Body of pancreas (tissue), 4 donors: ENCODE measurements at regions not wholly inside any gene's neighbourhood (a gene's known extent, or its start where the extent isn't known, plus 50 kb on each side); places are given as distances from the start of the nearest gene placed in this dataset.

Experiments used
- ATAC-seq: fragments of 150-250 bp; one replicate; pipeline ENCODE4 v1.9.1; 2016
- DNase-seq, 4 donors: peaks; one replicate each; pipeline ENCODE4 v3.0.0-alpha.2; 2019
- H3K27ac ChIP-seq, 4 donors: fragments of 200-600 bp; sonication (generic); 1 replicate in 3 of 4; 2 replicates in 1 of 4; pipeline versions ENCODE4 v1.5.1 to v1.6.1; 2016 to 2019; ENCODE audit warnings: mild to moderate bottlenecking in 1 of 4, mixed read lengths in 1 of 4, moderate library complexity in 1 of 4
- H3K27me3 ChIP-seq, 2 donors: fragments of 200-600 bp; sonication (generic); one replicate each; pipeline ENCODE4 v1.6.0; 2016; ENCODE audit warnings: mild to moderate bottlenecking in 1 of 2
- H3K36me3 ChIP-seq, 2 donors: fragments of 200-600 bp; sonication (generic); replicated peaks in 1 of 2; 2 replicates each; pipeline ENCODE4 v1.5.1; 2016; ENCODE audit warnings: low read depth in 2 of 2; ENCODE audit not compliant: insufficient read depth in 1 of 2
- H3K4me1 ChIP-seq: fragments of 200-600 bp; sonication (generic); one replicate; pipeline ENCODE4 v1.6.0; 2016
- H3K4me3 ChIP-seq, 2 donors: fragments of 200-600 bp; sonication (generic); 1 replicate in 1 of 2; 2 replicates in 1 of 2; pipeline ENCODE4 v1.5.1; 2016 to 2019
- H3K9me3 ChIP-seq, 3 donors: fragments of 200-600 bp; sonication (generic); 1 replicate in 2 of 3; 2 replicates in 1 of 3; pipeline ENCODE4 v1.5.1; 2016
- POLR2A ChIP-seq, 3 donors: fragments of 450-650 bp; IDR thresholded peaks; one replicate each; pipeline ENCODE4 v1.6.1; 2016; ENCODE audit warnings: antibody characterized with exemption in 3 of 3, mild to moderate bottlenecking in 2 of 3
- WGBS, 2 donors: methylation state at CpG; one replicate each; pipeline ENCODE4 v1.1.5; 2017; 5-methylcytosine and 5-hydroxymethylcytosine counted together
- intact Hi-C: fragments of 100-400 bp; cut with DNase I; formaldehyde crosslinking; loops from one replicate; pipeline ENCODE4 v1.15.1; 2023
- TF ChIP-seq, protein P1 (sequence below), 7 experiments: fragments of 450-650 bp in 4 of 7; fragments of 200-600 bp in 3 of 7; sonication (generic) in 3 of 7; IDR thresholded peaks; one replicate each; pipeline ENCODE4 v1.5.1; 2016 to 2019; ENCODE audit warnings: antibody characterized with exemption in 7 of 7

DNA sequence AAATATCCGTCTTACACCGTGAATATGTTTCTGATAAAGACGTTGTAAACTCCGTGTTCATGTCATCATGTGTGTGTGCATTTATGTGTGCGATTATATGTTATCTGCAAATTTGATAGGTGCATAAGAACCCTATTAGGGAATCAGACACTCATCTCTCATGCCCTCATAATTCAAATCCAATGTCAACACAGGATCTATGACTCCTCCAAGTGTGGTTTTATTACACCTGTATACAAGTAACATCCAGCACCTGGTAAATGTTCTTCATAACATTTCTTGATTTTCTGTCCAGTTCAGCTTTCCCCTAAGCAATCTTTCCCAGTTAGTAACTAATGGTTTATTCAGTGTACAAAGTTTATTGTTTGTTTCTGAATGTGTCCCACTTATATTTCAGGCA, 681.9 kb downstream of the CDH11 start:
- WGBS, 2 donors = 78 to 88% methylated on average over 5 of the region's 5 CpGs
- ATAC-seq (no peak), DNase-seq (no peak)
- Histone ChIP-seq H3K9me3 (no peaks in the 10 kb centered on the region), H3K27me3 (no peaks in the 10 kb centered on the region), H3K27ac (no peak overlapping the region), H3K4me3 (no peak overlapping the region), H3K4me1 (peaks cover 1% of the 10 kb centered on the region), H3K36me3 (no peaks in the 10 kb centered on the region)
- no peak for TF ChIP-seq POLR2A (IDR thresholded peaks at IDR 0.05)
- TF ChIP-seq, protein P1, sequence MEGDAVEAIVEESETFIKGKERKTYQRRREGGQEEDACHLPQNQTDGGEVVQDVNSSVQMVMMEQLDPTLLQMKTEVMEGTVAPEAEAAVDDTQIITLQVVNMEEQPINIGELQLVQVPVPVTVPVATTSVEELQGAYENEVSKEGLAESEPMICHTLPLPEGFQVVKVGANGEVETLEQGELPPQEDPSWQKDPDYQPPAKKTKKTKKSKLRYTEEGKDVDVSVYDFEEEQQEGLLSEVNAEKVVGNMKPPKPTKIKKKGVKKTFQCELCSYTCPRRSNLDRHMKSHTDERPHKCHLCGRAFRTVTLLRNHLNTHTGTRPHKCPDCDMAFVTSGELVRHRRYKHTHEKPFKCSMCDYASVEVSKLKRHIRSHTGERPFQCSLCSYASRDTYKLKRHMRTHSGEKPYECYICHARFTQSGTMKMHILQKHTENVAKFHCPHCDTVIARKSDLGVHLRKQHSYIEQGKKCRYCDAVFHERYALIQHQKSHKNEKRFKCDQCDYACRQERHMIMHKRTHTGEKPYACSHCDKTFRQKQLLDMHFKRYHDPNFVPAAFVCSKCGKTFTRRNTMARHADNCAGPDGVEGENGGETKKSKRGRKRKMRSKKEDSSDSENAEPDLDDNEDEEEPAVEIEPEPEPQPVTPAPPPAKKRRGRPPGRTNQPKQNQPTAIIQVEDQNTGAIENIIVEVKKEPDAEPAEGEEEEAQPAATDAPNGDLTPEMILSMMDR (IDR thresholded peaks at IDR 0.05) = no peak
- intact Hi-C loops = no loop called here

DNA sequence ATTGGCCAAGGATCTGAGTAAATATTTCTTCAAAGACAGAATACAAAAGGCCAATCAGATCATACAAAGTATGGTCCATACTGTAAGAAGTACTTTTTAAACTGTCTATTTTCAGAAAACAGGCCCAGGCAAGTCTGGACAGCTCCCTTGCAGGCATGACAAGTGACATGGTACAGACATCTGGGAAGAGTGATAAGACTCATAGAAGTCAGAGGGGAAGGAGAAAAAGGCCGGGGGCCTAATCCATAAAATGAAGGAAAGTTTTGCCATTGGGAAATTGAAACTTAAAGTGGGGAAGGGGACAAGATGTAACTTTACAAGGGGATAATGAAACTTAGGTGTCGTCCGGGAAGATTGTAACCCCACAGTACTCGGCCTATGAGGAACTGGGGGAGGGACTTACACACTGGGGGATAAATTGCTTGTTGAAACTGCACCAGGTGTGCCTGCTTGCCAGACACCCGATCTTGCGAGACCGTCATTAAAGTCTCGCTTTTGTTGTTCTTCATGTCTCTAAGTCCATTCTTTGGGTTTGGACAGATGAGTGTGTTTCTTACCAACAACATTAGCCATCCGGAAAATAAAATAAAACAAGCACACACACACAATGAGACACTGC, 684.0 kb downstream of the CDH11 start:
- H3K27ac ChIP-seq = no peak overlapping the region
- no peaks in the 10 kb centered on the region for H3K27me3 ChIP-seq
- TF ChIP-seq POLR2A (IDR thresholded peaks at IDR 0.05) = no peak
- TF ChIP-seq, protein P1 (IDR thresholded peaks at IDR 0.05) = no peak
- intact Hi-C loops = no loop called here
- ATAC-seq (no peak), DNase-seq (no peak)
- no peak overlapping the region for H3K4me3 ChIP-seq
- H3K9me3 ChIP-seq = peaks cover 0 to 4% (median 0%) of the 10 kb centered on the region in 3 donors
- 76 to 80% methylated on average over 9 of the region's 9 CpGs for WGBS, 2 donors
- H3K4me1 ChIP-seq = no peaks in the 10 kb centered on the region
- no peaks in the 10 kb centered on the region for H3K36me3 ChIP-seq

DNA sequence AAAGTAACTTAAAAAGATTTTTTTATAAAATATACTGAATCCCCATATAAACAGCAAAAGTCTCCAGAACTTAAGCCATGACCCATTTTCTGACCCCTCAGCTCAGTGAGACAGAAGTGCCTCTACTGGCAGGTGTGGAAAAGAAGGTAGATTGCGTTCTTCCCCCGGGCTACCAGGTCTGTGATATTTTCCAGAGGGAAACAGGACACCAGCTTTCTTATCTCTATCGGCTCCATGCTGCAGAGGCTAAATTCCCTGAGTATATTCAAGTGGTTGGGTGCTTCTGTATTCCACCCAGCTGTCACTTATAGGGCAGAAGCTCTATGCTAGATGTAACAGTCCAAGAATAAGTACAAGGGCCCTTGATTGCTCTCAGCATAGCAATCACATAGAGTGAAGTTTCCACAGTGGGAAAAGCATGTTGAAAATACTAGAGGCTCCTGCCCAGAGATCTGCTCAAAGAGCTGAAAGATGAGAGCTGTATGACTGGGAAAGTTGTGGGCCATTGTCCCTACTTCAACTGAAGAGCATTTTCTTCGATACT, 687.3 kb downstream of the CDH11 start:
- H3K27ac ChIP-seq = no peak overlapping the region
- no peaks in the 10 kb centered on the region for H3K27me3 ChIP-seq
- H3K4me1 ChIP-seq = no peaks in the 10 kb centered on the region
- no peak overlapping the region for H3K4me3 ChIP-seq
- DNase-seq (no peak), ATAC-seq (no peak)
- intact Hi-C loops = no loop called here
- peaks cover 0 to 4% (median 0%) of the 10 kb centered on the region in 3 donors for H3K9me3 ChIP-seq
- H3K36me3 ChIP-seq = no peaks in the 10 kb centered on the region
- TF ChIP-seq POLR2A (IDR thresholded peaks at IDR 0.05) = no peak
- TF ChIP-seq, protein P1 (IDR thresholded peaks at IDR 0.05) = no peak
- WGBS, 2 donors = 50 to 58% methylated on average over 3 to 4 of the region's 4 CpGs

DNA sequence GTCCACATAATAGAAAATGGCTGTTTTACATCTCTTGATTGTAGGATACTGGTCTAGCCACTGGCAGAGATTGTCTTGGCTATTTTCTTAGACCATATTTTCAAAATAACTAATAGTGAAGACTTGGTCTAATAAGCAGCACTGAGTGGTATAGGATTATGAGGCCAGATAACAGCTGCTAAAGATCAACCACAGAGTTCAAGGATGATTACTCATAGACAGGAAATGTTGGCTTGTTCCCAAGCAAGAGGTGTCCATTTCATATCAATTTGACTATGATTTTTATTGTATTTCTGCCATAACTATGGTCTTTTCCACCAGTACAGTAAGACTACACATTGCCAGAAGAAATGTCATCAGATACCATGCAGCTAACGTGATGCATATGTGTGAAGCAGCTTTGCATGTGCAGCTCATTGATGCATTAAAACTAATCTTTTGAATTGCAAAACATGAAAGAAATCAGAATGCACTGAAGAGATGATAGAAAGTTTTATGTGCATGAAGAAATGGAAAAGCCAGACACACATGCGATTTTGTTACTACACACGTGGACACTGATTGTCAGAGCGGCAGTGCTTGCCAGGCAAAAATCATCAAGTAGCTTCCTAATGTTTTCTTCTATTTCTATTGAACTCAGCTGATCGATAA, 693.3 kb downstream of the CDH11 start:
- ATAC-seq (no peak), DNase-seq (no peak)
- intact Hi-C loops = no loop called here
- no peak overlapping the region for H3K27ac ChIP-seq
- no peak overlapping the region for H3K4me3 ChIP-seq
- WGBS, 2 donors = 72 to 81% methylated on average over 5 of the region's 5 CpGs
- TF ChIP-seq, protein P1 (IDR thresholded peaks at IDR 0.05) = no peak
- TF ChIP-seq POLR2A (IDR thresholded peaks at IDR 0.05) = no peak
- H3K27me3 ChIP-seq = no peaks in the 10 kb centered on the region
- H3K36me3 ChIP-seq = no peaks in the 10 kb centered on the region
- H3K9me3 ChIP-seq = peaks cover 0 to 4% (median 0%) of the 10 kb centered on the region in 3 donors
- H3K4me1 ChIP-seq = no peaks in the 10 kb centered on the region
